HG02938 (cell line): ENCODE measurements at regions not wholly inside any gene's neighbourhood (a gene's known extent, or its start where the extent isn't known, plus 50 kb on each side); places are given as distances from the start of the nearest gene placed in this dataset.
A peak's percentile ranks its signal among the peaks of the same experiment; 100 is the strongest.
"Not testable (repeated sequence)": the region's sequence is repeated elsewhere in the genome, so short reads cannot be mapped to it uniquely, and the experiment has no call there.

ENCODE experiments used
- ATAC-seq: cut with Tn5 transposase; IDR thresholded peaks from one replicate; pipeline ENCODE4 v1.9.1; 2021; ENCODE audit warnings: mild to moderate bottlenecking, moderate library complexity; ENCODE audit not compliant: unreplicated experiment

DNA sequence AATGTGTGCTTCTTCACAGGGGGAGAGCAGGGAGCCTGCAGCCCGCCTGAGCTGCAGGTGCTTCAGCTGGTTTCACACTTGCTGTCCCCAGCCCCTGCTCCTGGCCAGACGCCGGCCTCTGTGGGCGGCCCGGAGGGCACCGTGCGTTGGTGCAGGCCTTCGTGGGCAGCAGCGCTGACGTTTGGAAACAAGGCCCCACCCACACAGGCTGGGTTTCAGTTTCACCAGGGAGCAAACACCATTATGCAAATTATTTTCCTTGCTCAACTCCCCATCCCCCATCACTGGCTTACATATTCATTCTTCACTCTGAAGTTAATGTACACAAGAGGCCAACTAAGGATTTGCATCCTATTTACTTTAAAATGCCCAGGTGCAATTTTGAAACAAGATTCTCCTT lies 343.2 kb downstream of the BCL2L11 start:
- peak; percentile 95 for ATAC-seq

DNA sequence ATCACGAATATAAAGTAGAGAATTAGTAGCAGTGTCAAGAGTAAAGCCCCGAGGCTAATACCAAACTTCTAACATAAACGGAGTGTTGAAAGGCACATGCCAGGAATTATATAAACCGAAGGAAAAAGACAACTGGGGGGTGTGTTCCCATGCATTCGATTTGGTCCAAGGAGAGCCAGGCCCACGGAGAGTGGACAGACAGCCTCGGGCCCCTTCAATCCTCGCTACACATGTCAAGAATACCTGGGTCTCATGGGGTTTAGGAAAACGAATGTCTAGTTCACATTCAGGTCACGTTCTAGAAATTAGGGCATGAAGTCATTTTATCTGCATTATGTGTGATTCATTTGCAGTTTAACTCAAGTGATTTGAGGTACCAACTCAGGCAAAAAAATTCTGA lies 343.7 kb downstream of the BCL2L11 start:
- not testable (repeated sequence) for ATAC-seq

DNA sequence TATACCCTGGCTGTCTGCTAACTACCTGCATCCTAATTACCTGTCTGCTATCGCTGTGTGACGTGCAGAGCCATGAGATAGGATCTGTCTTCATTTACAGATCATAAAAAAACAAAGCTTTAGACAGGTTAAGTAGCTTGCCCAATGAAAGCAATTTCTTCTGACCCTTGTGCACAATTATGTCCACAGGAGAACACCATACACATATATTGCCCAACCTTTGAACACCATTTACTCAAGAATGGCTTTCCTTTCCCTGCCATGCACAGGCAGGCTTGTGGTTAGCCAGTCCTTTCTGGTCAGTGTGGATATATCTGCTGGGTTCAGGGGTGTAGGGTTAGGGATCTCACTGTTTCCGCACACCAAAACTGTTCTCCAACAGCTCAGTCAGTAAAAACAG lies 344.8 kb downstream of the BCL2L11 start:
- not testable (repeated sequence) for ATAC-seq

DNA sequence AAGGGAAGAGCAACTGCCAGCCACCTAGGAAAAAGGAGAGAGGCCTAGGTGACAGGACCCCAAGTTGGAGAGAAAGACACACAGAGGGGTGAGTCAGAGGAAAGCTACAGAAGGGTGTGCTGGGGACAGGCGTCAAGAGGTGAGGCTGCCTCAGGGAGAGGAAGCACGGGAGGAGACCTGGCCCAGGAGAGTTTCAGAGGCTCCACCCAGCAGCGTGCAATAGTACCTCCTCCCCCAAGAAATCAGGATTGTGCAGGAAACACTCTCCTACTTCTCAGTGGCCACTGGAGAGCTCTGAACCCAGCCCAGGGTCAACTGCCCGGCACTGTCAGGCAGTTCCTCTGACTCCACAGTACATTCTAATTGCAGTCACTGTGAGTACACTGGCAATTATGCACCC lies 346.0 kb downstream of the BCL2L11 start:
- ATAC-seq, result not testable (repeated sequence)

DNA sequence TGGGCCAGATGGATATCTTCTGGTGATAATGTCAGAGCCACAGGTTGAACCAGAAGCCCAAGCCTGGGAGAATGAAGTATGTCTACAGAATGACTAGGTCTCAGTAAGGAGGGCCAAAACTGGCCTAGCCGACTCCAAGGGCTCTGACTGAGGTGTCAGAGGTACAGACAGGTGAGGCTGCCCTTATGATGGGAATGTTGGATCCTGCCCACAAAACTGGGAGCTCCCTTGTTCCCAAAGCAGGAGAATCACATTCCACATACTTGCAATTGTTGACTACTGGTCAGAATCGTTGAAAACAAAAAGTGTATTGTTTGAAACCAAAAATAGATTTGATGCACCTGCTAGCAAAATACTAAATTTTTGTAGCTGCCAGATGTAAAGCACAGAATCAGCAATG lies 350.2 kb downstream of the BCL2L11 start:
- not testable (repeated sequence) for ATAC-seq

DNA sequence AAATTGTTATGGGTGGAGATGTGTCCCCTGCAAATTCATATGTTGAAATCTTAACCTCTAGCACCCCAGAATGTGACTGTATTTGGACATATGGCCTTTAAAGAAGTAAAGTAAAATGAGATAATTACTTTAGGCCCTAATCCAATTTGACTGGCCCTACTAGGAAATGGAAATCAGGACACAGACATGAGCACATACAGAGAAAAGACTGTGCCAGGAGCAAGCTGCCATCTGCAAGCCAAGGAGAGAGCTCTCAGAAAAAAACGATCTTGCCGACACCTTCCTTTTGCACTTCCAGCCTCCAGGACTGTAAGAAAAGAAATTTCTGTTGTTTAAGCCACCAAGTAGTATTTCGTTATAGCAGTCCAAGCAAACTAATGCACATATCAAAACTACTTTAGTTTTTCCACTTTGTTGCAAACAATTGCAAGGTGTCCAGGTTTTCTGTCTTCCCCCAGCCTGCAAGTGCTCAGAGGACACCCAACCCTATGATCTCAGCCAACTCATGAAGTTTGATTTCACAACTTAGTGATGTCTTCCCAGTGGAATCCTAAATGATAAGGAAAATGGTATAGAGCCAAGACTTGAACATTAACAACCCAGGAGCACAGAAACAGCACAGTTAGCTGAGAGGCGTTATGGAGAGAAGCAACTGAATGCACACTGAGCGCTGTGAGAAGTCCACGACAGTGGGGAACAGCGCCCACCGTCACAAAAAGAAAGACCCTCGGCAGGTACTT lies 351.2 kb downstream of the BCL2L11 start:
- not testable (repeated sequence) for ATAC-seq

DNA sequence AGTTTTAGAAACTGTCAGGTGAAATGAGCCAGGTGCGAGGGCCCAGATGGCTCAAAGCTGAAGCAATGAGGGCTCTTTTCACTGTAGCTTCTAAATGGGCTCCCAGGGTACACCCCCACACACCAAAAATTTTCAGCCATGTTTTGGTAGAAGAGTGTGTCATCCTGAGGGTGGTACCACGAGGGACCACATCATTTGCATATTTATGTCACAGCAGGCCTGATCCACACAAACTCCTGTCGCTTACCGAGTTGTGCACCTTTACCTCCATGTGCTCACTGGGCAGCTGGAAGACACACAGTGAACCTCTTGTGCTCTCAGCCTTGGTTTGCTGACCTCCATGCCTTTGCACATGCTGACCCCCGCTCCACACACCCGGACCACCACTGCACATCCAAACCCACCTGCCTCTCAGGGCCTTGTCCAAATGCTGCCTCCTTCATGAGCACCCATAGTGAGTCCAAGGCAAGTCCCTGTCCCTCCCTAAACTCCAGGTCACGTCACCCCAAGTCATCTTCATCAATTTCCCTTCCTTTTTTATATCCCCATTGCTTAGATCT lies 352.2 kb downstream of the BCL2L11 start:
- ATAC-seq, result not testable (repeated sequence)

DNA sequence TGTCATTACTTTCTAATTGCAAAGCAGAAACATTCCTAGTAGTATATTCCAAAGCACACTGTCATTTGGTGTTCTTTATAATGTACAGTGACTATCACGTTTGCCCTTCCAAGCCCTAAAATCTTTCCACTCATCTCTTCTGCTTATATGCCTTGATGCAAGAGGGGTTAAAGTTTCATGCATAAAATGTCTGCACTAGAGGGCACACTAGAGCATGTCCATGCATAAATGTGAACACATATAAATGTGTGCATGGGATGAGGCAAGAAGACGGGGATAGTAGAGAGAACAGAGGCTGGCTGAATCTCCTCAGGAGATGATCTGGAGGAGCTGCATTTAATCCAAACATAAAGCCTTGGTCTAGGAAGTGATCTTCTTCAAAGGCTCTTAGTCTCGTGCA lies 352.8 kb downstream of the BCL2L11 start:
- ATAC-seq, result not testable (repeated sequence)

DNA sequence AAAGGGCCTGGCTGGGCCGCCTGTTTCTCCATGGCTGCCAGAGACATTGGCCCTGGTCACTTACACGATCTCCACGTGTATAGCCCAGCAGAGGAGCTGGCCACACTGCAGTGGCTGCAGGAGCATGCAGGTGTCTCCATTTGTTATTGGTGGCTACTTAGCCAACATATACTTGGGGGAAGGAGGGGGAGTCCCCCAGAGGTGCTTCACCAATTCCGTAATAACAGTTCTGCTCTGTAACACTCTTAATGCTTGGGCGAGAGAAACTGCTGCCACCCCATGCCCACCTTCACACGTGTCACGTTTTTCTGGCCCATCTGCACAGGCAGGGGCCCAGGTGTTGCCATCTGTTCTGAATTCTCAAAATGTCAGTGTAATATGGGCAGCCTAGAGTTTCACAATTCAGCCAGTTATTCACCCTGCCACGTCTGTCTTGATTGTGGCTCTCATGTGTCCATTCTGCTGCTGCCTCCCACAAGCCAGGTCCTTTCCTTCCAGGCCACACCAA lies 353.5 kb downstream of the BCL2L11 start:
- ATAC-seq, result not testable (repeated sequence)

DNA sequence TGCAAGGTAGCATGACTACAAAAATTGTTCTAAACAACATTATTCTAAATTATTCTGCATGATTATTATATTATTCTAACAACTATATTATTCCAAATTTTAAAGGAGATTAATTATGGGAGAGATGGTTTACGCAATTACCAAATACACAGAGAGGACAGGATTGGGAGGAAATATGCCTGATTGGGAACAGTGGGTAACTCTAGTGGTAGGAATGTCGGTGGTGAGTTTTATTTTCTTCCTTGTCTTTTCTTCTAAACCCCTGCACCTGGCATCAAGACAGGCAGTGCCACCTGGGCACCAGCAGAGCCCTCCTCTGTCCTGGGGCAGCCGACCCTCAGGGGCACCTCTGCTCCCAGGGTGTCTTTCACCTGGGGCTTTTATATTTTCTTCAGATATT lies 357.6 kb downstream of the BCL2L11 start:
- ATAC-seq, result not testable (repeated sequence)

DNA sequence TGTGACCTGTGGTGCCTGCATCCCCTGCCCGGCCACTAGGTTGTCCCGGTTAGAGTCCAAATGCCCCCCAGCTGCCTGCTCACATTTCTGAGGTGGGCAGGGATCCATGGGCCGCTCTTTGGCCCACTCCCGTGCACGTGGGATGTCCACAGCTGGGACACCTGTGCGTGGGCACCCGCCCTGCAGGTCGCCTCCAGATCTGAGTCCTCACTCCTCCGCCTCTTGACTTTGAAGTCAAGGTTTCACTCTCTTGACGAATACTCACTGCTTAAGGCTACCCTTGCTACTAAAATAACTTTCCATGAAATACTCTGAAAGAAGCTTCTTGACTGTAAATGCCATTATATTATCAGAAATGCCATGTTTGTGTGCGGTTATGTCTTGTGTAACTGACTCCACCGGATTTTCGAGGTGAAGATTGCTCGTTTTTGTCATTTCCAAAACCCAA lies 358.2 kb downstream of the BCL2L11 start:
- peak; percentile 54 for ATAC-seq

DNA sequence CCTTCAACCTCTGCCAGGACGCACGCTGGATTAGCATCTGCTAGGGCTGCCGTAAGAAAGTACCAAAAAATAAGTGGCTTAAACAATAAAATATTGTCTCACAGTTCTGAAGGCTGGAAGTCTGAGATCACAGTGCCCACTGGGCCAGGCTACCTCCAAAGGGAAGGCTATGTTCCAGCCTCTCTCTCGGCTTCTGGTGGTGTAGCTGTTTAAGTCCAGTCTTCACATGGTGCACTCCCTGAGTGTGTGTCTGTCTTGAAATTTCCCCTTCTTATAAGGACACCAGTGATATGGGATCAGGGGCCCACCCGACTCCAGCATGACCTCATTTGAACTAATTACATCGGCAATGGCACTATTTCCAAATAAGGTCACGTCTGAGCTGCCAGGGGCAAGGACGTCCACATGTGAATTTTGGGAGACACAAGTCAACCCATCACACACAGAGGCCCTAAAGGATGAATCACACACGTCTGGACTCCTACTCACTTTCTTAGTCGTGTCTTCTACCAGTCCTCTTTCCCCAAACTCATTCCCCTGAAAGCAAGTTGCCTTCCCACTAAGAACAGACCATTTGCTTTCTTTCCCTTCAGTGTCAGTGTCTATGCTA lies 359.4 kb downstream of the BCL2L11 start:
- ATAC-seq, result not testable (repeated sequence)

DNA sequence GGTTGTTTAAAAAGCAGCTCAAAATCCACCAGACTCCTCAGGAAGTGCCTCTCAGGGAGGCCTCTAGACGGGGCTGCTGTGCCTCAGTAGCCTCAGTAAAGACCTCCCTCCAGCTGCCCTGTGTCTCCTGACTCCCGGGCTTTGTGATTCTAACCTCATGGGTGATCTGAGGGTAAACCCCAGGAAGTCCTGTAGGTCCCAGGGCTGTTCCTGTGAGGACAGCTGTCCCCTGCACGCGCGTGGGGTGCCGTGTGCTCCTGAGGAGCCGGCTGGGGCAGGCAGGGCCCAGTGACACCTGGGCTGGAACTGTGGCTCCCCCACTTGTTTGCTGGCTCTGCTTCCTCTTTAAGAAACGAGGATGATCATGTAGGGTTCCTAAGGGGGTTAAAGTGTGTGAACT lies 359.9 kb downstream of the BCL2L11 start:
- ATAC-seq, result not testable (repeated sequence)

DNA sequence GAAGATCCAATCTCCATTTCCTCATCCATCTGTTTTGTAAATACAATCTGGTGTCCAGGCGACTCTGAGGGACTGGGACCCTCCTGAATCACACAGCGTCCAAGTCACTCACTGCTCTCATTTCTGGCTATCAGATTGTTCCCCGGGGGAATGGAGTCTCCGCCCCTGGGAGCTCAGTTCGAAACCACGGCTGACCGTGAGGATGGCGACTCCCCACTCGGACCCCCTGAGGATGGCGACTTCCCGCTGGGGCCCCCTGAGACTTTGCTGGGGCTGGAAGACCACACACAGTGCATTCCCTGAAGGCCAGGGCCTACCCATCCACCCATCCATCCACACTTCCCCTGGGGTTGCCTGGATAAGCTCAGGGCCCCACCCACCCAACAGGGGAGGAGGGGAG lies 360.5 kb downstream of the BCL2L11 start:
- not testable (repeated sequence) for ATAC-seq

DNA sequence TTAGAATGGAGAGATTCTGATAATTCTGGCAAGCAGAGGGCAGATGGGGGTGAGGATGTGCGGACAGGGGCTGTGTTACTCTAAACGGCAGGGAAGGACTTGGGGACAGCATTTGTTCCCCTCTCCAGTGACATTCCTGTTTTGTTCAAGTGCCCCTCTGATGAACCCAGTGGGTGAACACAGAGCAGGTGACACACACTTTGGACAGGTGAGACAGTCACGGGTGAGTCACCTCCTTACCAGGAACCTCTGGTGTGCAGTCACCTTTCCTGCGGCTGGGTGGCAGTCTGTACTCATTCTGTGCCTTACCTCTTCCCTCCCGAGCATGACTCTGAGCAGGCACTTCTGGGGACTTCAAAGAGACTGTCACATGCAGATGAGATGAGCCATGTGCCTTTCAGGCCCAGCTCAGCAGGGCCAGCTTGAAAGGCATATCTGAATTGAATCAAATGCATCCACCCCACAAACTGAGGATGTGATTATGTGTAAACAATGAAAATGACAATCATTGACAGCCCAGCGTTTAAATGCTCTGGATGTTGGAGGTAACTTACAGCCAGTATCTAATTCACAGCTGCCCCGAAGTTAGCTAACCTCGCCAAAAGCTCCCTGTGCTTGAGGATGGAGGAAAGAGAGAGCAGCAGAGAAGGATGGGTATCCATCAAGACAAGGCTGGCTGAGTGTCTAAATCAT lies 362.4 kb downstream of the BCL2L11 start:
- ATAC-seq, result peak; percentile 59

DNA sequence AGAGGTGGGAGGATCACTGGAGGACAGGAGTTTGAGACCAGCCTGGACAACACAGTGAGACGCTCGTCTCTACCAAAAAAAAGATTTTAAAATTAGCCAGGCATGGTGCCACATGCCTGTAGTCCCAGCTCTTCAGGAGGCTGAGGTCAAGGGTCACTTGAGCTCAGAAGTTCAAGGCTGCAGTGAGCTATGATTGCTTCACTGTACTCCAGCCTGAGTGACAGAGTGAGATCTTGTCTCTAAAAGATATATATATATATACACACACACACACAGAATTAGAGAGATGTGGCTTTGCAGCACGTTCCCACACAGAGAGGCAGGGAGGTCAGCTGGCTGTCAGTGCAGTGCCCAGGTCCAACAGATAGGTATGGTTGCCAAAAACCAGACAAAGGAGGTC lies 363.4 kb downstream of the BCL2L11 start:
- ATAC-seq, result not testable (repeated sequence)

DNA sequence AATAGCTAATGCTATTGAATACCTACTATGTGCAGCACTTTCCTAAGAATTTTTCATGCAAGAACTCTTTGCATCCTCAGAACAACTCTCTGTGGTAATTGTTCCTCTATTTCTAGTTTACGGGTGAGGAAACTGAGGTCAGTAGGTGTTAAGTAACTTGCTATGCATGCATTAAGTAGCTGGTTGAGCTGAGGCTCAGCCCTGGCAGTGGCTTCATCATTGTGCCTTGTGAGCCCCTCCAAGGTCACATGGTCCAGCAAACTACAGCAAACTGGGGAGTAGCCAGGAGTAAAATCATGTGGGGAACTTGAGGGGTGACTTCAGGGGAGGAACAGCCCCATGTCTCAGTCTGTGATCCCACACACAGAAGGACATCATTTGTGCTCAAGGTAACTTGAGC lies 365.2 kb downstream of the BCL2L11 start:
- ATAC-seq, result not testable (repeated sequence)

DNA sequence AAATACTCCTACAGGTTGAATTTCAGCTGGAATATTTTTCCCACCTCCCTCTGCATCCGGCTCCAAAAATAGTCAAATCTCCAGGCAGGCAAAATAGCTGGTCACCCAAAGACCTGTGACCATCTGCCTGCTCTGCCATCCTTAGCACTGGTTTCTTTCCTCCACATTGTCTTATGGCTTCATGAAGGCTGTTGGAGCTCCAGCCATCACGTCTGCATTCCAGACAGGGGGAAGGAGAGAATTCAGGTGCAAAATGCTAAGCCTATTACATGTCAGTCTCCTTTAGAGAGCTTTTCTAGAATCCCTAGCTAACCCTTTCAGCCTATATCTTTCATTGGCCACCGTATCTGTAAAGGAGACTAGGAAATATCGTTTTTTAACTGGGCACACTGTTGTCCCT lies 367.7 kb downstream of the BCL2L11 start:
- not testable (repeated sequence) for ATAC-seq

DNA sequence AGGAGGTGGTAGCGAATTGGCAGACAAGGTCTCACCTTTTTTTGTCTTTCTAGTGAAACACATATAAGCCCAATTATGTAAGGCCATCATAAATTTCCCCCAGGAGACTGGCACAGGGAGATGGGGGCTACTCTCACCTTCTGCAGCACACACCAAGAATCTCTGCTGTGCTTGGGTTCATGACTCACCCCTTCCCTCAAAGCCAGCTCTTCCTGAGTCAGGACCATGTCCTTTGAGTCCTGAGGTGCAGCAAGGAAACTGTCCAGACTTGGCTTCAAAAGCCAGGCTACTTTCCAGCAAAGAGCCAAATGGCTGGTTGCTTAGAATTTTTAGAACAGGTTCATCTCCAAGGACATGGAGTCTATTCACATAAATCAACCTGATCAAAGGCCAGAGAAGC lies 368.7 kb downstream of the BCL2L11 start:
- ATAC-seq, result not testable (repeated sequence)

DNA sequence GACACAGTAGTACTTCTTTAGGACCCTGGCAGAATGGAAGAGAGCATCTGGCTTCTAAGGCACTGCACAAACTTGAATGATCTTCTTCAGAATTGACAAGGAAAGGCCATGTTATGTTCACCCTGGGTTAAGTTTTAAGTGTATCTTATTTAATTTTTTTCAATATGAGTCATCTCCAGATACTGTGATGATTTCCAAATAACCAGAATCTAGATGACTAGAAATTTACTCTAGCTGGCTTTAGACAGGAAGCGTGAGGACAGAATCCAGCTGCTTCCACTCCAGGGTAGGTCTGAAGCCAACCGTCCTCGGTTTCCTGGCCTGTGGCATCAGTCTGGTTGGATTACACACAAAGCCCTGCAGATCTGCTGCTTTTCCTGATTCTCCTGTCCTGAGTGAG lies 370.5 kb downstream of the BCL2L11 start:
- ATAC-seq, result not testable (repeated sequence)

DNA sequence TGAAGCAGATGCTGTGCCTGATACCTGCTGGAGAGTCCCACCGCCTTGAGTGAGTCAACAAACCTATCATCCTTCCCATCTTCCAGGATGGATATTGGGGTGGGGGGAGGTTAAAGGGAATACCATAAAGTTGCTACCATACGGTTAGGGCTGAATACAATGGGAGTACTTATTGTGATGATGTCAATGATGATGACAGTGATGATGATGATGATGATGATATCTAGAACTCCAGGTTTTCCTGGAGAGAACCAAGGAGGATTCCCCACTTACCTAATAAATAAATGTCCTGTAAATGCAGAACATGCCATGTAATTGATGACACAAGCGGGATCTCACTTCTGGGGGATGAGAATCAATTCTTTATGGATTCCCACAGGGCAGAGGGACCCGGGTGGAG lies 370.9 kb downstream of the BCL2L11 start:
- not testable (repeated sequence) for ATAC-seq
